SK-MEL-5 (cell line): ENCODE measurements at regions not wholly inside any gene's neighbourhood (a gene's known extent, or its start where the extent isn't known, plus 50 kb on each side); places are given as distances from the start of the nearest gene placed in this dataset.
"Not testable (repeated sequence)": the region's sequence is repeated elsewhere in the genome, so short reads cannot be mapped to it uniquely, and the experiment has no call there.

Experiments used
- DNase-seq: peaks from one replicate; pipeline ENCODE4 v3.0.0-alpha.2; 2016; ENCODE audit warnings: low read depth, low spot score
- in situ Hi-C: cut with HindIII; loops from 2 replicates; pipeline ENCODE4 v1.10.0; 2016; ENCODE audit warnings: low sequenced_read_pairs, high pct_unique_total_duplicates, low pct_unique_long_range_greater_than_20kb

DNA sequence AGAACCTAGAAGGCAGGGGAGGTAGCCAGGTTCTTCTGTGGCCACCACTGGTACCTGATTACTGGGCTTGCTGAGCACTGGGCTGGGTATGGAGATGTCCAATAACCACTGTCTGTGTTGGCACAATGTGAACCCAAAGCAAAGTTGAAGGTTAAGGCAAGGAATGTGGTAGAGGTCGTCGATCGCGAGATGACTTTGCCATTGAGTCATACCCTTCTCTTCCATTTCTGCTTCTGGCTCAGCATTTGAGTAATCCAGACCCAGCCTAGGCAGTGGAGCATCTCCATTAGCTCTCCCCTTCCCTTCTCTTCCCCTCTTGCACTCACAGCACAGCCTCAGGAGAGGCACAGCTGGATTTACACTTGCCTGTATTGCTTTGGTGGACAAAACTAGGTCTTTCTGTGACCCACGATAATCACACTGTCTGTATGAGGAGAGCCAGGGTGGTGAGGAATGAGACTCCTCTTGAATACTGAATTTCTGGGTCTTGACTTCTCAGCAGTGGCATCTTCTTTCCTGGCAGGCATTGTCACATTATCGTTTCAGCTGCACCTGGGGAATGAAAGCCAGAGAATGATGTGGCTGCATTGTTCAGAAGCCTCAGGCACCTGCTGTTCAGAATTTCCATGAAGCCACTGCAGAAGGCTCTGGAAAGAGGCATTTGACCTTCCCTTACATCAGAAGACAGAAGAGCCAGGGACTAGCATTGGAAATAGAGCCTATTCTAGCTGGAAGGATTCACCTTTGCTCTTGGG, 272.6 kb downstream of the PDCD6IP start:
- no peak for DNase-seq
- in situ Hi-C loops = no loop called here

DNA sequence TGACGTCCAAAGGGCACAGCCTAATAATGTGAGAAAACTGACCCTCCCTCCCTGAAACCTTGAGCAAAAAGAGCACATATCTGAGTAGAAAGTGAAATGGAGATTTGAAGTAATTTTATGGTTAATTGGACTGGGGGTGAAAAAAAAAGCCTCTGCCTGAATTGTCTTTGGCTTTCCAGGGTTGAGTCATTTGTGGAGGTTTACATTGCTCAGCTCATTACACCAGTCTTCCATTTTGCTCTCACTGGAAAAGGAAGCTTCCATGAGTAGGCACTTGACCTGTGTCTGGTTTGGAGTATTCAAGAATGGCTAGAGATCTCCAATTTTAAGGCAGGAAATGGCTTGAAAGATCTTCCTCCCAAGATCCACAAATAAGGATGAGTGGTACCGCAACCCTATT, 273.9 kb downstream of the PDCD6IP start:
- in situ Hi-C loops = no loop called here
- DNase-seq = no peak

DNA sequence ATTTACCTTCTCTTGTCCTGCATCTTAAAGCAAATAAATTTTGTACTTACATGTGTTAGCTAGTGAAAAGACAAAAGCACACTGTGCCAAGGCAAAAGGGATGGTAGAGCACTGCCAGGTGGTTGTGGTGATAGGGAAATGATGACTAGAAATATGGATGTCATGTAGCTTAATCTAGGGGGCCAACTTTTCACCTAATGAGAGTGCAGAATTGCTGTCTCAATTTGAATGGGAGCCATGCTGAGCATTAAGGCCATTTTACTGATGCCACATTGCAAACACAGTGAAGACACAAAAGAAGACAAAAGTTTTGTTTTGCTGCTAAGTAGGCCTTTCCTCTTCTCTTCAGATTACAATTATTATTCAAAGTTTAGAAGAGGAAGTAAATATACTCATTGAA, 274.7 kb downstream of the PDCD6IP start:
- DNase-seq = no peak
- in situ Hi-C loops = no loop called here

DNA sequence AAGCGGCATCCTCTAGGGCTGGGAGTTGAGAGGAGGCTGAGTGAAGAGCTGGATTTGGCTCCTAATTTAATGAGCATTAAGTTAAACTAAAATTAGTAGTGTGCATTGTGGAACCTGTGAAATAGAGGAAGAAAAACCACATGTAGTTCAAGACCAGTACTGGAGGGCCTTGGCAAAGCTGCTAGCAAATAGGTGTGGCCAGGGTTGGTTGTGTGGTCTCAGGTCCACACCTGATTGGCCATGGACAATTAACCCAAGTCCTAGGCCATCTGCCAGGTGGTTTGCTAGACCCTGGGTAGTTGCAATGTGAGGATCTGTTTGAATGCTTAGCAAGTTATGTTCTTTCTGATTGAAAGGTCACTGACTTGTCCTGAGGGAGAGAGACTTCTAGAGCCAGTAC, 275.5 kb downstream of the PDCD6IP start:
- in situ Hi-C loops = no loop called here
- DNase-seq = no peak

DNA sequence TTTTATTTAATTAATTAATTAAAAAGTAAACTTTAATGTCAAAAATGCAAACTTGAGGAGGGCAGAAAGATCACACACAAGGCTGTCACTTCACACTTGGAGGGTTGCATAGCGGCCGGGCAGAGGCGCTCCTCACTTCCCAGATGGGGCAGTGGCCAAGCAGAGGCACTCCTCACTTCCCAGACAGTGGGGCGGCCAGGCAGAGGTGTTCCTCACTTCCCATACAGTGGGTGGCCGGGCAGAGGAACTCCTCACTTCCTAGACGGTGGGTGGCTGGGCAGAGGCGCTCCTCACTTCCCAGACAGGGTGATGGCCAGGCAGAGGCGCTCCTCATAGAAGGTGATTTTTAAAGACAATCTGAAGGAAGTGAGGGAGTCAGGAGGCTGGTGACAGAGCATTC, 277.5 kb downstream of the PDCD6IP start:
- in situ Hi-C loops = no loop called here
- no peak for DNase-seq

DNA sequence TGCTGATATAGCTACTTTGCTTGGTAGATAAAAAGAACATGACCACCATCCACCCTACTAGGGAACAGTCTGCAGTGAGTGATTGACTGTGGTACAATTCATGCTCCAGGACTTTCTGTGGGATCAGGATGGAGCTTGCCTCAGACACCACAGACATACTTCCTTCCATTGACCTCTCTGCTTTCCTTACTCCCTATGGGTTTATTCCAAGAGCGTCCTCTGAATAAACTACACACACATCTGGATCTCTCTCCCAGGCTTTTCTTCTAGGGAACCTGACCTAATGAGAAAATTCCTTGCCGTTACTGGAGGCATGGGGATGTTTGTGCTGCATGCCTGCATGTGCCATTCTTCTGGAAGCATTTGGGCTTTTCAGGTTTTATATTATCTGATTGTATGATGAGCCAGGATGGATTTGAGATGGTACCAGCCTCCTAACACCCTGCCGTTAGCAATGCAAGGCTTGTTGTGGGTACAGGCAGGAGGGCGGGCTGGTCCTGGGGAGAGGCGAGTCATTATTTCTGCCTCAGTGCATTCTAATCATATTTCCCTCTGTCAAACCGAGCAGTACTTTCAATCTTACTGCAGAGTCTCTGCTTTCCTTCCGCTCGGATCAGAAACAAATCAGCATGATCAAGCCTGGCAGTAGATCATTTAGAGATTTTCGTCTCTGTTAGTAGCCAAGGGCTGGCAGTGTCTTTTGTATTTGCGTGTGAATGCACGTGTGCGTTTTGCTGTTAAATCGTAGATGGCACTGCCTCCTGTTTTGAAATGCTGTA, 279.2 kb downstream of the PDCD6IP start:
- in situ Hi-C loops = no loop called here
- DNase-seq = no peak

DNA sequence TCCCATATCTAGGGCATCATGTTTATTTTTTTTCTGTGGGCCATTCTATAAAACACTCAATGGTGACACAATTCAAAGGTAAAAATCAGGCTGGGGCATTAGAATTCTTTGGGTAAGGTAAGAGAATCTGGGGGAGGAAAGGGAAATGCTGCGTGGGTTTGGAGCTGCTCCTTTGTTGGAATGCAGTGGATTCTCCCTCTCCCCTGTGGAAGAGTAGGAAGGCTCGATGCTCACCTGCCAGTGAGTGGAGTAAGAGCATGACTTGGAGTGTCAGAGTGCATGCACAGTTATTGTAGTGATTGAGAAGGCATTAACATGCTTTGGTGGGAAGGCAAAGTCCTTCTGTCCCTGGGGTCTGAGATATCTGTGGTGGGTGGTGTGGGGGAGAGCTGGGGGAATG, 280.0 kb downstream of the PDCD6IP start:
- no peak for DNase-seq
- in situ Hi-C loops = no loop called here

DNA sequence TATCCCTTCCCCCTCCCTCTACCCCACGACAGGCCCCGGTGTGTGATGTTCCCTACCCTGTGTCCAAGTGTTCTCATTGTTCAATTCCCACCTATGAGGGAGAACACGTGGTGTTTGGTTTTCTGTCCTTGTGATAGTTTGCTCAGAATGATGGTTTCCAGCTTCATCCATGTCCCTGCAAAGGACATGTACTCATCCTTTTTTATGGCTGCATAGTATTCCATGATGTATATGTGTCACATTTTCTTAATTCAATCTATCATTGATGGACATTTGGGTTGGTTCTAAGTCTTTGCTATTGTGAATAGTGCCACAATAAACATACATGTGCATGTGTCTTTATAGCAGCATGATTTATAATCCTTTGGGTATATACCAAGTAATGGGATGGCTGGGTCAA, 281.4 kb downstream of the PDCD6IP start:
- in situ Hi-C loops, DNase-seq: not testable (repeated sequence)

DNA sequence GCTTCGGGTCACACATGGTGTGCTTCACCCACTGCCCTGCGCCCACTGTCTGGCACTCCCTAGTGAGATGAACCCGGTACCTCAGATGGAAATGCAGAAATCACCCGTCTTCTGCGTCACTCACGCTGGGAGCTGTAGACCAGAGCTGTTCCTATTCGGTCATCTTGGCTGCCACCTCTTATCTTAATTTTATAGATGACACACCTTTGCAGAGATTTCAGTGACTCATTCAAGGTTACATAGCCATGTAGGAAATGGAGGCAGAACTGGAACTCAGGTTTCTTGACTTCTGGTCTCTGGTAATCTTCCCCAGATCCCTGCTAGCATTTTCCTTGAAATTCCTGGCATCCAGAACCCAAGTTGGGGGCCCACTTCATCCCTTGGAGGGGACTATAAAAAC, 291.9 kb downstream of the PDCD6IP start:
- in situ Hi-C loops, DNase-seq: not testable (repeated sequence)

DNA sequence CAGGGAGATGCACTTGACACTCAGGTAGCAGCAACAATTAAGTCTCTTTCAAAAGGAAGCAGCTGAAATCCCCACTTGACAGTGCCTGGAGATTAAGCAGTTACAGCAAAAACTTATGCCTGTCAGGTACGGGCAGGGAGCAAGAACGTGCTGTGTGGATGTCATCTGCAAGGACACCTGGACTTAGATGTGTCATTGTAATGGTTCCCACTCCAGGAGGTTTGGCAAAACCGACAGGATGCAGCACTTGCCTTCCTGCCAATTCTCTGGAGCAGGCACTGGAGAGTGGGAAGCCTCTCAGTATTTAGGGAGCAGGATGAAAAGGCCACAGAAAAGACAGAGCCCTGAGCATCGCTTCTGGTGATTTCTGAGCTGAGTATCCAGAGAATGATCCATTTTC, 292.4 kb downstream of the PDCD6IP start:
- in situ Hi-C loops = no loop called here
- no peak for DNase-seq

DNA sequence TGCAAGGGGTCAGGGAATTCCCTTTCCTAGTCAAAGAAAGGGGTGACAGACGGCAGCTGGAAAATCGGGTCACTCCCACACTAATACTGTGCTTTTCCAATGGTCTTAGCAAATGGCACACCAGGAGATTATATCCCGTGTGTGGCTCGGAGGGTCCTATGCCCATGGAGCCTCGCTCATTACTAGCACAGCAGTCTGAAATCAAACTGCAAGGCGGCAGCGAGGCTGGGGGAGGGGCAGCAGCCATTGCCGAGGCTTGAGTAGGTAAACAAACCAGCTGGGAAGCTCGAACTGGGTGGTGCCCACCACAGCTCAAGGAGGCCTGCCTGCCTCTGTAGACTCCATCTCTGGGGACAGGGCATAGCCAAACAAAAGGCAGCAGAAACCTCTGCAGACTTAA, 295.9 kb downstream of the PDCD6IP start:
- DNase-seq, in situ Hi-C loops: not testable (repeated sequence)

DNA sequence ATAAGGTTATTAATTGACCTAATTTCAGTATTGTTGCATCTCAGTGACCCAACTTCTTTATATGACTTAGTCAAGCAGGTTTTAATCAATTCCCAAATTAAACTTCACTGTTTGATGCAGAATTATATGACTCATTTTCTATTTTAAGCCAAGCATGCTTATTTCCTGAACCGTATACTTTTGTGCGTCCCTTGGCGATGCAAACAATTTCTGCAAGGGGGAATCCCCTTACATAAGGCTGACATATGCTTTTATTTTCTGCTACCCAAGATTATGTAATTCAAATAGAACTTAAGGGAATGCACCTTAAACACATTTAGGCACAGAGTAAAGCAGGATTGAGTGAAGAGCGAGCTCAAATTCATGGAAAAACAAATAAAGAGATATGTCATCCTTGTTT, 303.9 kb downstream of the PDCD6IP start:
- in situ Hi-C loops = no loop called here
- DNase-seq = no peak

DNA sequence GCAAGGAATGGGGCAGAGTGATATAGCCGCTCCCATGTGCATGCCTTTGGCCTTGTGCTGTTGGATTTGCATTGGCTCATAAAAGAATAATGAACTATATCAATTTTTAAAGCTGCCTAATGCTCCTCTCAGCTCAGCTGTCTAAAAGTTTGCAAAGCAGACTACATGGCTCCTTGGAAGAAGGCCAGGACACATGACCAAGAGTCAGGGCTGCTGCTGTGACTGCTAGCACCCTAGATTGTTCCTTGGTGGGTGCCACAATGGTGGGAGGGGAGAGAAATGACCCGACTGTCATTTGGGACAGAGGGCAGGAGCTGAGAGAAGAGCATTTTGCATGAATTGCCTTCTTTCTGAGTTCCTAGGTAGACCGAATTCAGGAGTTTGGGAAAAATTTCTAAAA, 307.9 kb downstream of the PDCD6IP start:
- in situ Hi-C loops = no loop called here
- DNase-seq = no peak

DNA sequence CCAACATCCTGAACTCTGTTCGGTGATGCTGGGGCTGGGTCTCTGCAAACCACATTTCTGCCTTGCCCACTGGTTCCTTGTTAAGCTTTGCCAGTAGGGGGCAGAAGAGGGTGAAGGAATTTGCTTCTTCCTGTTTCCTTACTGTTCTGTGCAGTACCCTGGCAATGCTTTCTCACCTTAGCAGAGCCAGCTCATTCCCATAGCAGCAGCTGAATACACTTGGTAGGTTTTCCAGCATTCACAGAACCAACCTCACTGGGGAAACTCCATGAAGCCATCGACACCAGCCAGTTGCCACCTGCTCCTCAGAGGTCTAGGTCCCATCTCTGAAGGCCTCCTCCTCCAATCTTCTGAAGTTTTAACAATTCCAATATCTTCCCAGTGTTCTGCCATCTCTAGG, 308.4 kb downstream of the PDCD6IP start:
- peak; percentile 61 for DNase-seq
- in situ Hi-C loops = no loop called here

DNA sequence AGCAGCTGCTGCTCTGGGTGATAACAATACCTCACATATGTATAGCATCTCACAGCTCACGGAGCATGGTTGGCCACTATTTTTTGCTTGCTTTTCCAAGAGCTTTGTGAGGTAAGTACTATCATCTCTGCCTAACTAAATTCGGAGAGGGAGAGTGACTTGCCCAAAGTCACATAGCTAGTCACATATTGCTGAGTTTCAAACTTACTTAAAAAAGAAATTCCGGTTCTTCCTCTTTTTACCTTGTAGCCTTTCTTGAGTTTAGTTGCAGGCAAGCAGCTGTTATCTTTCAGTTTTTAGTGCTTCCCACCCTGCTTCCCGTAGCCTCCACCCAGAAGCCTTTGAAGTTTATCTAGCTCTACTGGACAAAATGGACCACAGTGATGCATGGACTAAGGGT, 309.2 kb downstream of the PDCD6IP start:
- no peak for DNase-seq
- in situ Hi-C loops = no loop called here

DNA sequence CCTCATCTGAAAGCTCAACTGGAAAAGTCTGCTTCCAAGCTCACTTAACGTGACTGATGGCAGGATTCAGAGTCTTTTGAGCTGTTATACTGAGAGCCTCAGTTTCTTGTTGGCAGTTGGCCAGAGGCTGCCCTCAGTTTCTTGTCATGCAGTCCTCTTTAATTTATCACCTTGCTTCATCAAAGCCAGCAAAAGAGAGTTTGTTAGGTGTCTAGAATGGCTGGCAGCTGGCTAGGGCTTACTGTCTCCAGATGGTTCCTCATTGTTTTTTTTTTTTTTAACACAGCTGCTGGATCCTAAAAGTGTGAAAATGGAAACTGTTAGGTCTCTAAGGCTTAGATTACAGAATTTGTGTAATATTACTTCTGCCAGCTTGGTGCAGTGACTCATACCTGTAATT, 310.6 kb downstream of the PDCD6IP start:
- in situ Hi-C loops = no loop called here

DNA sequence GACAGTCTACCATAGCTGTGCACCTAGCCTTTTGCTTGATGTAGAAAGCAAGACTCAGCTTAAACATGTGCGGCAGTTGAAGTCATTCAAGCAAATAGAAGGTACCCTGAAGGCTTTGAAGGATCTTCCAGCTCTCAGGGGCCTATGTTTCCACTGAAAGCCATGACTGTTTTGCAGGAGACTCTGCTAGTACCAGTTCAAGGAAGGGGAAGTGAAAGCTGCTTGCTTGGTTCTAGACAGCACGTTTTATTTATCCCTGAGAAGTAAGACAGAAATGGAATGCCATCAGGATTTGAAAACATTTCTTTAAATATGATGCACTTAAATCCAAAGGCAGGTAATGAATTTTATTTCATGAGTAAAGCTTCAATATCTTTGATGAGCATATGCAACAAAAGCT, 311.4 kb downstream of the PDCD6IP start:
- in situ Hi-C loops = no loop called here
- no peak for DNase-seq

More for the DNA sequence above, 310.6 kb downstream of the PDCD6IP start:
- no peak for DNase-seq

DNA sequence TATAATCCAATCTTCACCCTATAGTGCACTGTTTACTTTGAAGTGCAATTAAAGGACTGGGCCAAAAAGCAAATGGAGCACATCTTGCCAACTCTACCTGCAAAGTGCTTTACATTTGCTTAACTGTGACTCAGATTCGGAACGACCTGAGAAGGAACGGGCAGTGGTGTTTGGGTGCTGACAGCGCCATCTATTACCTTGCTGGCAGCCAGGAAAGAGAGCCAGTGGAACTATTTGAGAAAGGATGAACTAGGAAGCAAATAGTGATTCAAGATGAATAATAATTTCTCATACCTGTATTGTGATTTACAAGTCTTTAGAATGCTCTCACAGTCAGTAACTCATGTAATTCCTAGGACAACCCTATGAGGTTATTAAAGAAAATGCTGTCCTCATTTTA, 312.9 kb downstream of the PDCD6IP start:
- in situ Hi-C loops = no loop called here
- no peak for DNase-seq

DNA sequence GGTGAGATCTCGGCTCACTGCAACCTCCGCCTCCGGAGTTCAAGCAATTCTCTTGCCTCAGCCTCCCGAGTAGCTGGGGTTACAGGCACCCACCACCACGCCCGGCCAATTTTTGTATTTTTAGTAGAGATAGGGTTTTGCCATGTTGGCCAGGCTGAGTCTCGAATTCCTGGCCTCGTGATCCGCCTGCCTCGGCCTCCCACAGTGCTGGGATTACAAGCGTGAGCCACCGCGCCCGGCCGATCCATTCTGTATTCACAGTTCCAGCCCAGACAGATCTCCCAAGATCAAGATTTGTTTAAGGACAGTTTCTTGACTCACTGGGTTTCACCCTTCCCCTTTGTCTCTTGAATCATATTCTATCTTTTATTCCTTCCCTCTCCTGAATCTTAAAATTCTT, 313.8 kb downstream of the PDCD6IP start:
- DNase-seq, in situ Hi-C loops: not testable (repeated sequence)
